ENCODE measurements at regions not wholly inside any gene's neighbourhood (a gene's known extent, or its start where the extent isn't known, plus 50 kb on each side); places are given as distances from the start of the nearest gene placed in this dataset.

GRCh38 chrX:65148232-65148631 is 172.0 kb upstream of the ZC4H2 start:
- TF ChIP-seq CTCF (IDR thresholded peaks at IDR 0.05) (no peak), POLR2A (IDR thresholded peaks at IDR 0.05) (no peak), POLR2AphosphoS5 (IDR thresholded peaks at IDR 0.05) (no peak), EP300 (IDR thresholded peaks at IDR 0.05) (no peak)
